IPS-20b (cell line): ENCODE measurements at regions not wholly inside any gene's neighbourhood (a gene's known extent, or its start where the extent isn't known, plus 50 kb on each side); places are given as distances from the start of the nearest gene placed in this dataset.

Source experiments
- H3K27ac ChIP-seq: one replicate; pipeline ENCODE4 v1.5.1; 2013; ENCODE audit warnings: low read length
- H3K27me3 ChIP-seq: 2 replicates; pipeline ENCODE4 v1.6.1; 2013; ENCODE audit warnings: mild to moderate bottlenecking, low read length, inconsistent platforms; ENCODE audit not compliant: insufficient read depth
- H3K36me3 ChIP-seq: 2 replicates; pipeline ENCODE4 v1.6.1; 2013; ENCODE audit warnings: low read depth, mild to moderate bottlenecking, inconsistent platforms, low read length, moderate library complexity; ENCODE audit not compliant: insufficient read depth
- H3K4me1 ChIP-seq: 2 replicates; pipeline ENCODE4 v1.6.1; 2013; ENCODE audit warnings: mild to moderate bottlenecking, control low read depth, inconsistent platforms, low read length, moderate library complexity; ENCODE audit not compliant: insufficient read depth
- H3K4me3 ChIP-seq: 2 replicates; pipeline ENCODE4 v1.5.1; 2013; ENCODE audit warnings: mild to moderate bottlenecking, low read length, inconsistent platforms
- H3K9ac ChIP-seq: 2 replicates; pipeline ENCODE4 v1.6.1; 2013; ENCODE audit warnings: low read depth, mild to moderate bottlenecking, inconsistent platforms, low read length, moderate library complexity
- H3K9me3 ChIP-seq: 2 replicates; pipeline ENCODE4 v1.6.1; 2013; ENCODE audit warnings: mild to moderate bottlenecking, low read depth, low read length, inconsistent platforms; ENCODE audit not compliant: insufficient read depth

DNA sequence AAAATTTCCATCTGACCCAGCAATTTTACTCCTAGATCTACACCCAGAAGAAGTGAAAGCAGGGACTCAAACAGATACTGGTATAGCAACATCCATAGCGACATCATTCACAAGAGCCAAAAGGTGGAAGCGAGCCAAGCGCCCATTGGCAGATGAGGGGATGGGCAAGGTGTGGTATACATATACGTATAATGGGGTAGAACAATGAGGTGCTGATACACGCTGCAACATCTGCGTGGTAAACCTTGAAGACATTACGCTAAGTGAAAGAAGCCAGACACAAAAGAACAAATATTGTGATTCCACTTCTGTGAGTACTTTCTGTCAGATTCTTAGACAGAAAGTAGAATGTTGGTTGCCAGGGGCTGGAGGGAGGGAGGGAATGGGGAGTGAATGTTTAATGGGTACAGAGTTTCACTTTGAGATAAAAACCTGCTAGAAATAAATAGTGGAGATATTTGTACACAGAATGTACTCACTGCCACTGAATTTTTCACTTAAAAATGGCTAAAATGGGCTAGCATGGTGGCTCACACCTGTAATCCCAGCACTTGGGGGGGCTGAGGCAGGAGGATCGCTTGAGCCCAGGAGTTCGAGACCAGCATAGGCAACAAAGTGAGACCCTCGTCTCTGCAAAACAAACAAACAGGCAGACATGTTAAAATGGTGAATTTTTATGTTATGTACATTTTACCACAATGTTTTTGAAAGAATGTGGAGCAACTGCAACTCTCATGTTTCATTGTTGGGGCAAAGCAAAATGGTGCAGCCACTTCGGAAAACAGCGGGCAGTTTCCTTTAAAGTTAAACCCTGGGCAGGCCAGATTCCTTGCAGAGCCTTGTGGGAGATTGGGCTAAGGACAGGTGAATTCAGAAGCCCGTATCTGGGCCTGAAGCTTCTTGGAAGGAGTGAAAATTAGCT, 103.4 kb upstream of the MYCN start:
- H3K27me3 ChIP-seq, result no peaks in the 10 kb centered on the region
- no peak overlapping the region for H3K9ac ChIP-seq
- no peaks in the 10 kb centered on the region for H3K9me3 ChIP-seq
- no peaks in the 10 kb centered on the region for H3K4me1 ChIP-seq
- no peaks in the 10 kb centered on the region for H3K36me3 ChIP-seq
- no peak overlapping the region for H3K4me3 ChIP-seq
- H3K27ac ChIP-seq, result no peak overlapping the region

DNA sequence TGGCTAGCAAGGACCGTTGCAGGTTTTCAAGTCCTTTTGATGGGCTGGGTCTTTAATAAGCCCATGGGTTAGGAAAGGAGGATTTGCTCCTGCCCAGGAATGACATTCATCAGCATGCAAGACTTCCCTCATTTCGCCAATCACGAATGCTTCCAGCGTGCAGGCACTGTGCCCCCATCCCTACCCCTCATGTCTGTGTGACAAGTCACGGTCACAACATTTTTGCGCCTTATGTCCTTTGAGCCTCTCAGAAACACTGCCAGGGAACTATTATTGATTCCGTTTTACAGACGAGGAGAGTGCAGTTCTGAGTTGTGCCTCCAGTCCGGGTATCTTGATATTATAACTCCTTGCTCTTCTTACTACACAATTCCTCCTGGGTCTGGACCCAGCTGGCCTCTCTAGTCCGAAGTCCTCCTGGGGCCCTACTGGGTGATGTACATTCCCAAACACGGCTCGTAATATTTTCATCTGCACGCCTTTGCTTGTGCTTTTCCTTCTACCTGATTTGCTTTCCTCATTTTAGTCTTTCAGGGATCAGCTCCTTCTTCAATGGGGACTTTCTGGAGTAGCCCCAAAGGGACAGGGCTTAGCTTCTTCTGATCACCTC, 101.8 kb upstream of the MYCN start:
- H3K4me3 ChIP-seq, result no peak overlapping the region
- no peak overlapping the region for H3K27ac ChIP-seq

DNA sequence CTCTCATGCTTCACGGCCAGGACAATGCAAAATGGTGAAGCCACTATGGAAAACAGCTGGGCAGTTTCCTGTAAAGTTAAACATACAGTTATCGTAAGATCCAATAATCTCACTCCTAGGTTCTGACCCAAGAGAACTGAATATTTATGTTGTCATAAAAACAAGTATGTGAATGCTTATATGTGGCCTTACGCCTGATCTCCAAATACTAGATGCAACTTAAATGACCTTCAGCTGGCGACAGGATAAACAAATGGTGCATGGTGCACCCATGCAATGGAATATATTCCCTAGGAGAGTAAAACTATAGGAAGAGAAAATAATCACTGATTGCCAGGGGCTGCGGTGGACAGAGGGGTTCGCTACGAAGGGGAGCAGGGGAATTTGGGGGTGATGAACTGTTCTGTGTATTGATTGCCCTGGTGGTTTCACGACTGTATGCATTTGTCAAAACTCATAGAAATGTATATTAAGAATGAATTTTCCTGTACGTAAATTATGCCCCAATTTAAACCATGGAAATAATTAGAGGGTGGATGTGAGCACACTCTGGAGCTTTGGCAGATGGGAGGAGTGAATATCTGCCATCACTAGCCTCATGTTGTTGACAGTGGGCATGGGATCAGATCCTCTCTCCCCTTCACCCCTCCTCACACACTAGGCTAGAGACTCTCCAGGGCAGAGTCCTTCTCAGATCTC, 100.8 kb upstream of the MYCN start:
- H3K27me3 ChIP-seq, result no peaks in the 10 kb centered on the region
- H3K9me3 ChIP-seq, result no peaks in the 10 kb centered on the region
- no peaks in the 10 kb centered on the region for H3K4me1 ChIP-seq

More for the DNA sequence above, 101.8 kb upstream of the MYCN start:
- no peaks in the 10 kb centered on the region for H3K27me3 ChIP-seq
- no peaks in the 10 kb centered on the region for H3K9me3 ChIP-seq
- no peak overlapping the region for H3K9ac ChIP-seq
- no peaks in the 10 kb centered on the region for H3K36me3 ChIP-seq
- no peaks in the 10 kb centered on the region for H3K4me1 ChIP-seq

DNA sequence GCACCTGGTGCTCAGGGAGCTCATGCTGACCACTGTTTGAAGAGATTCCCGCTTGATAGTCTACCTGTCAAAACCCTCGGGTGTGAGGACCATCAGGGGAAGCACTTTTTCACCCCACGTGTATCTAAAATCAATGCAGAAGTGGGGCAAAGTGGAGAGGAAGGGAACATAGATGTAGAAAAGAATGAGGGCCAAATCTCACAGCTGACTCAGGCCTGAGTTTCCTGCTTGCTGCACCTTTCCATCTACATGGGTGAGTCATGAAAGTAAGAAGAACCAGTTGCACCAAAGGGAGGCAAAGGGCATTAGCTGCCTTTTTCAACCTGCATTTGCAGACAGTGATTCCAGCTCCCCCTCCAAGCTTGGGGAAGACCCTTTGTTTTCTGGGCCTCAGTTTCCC, 100.2 kb upstream of the MYCN start:
- Histone ChIP-seq H3K9ac (no peak overlapping the region), H3K36me3 (no peaks in the 10 kb centered on the region), H3K27me3 (no peaks in the 10 kb centered on the region), H3K9me3 (no peaks in the 10 kb centered on the region), H3K4me3 (no peak overlapping the region), H3K27ac (no peak overlapping the region), H3K4me1 (no peaks in the 10 kb centered on the region)

More for the DNA sequence above, 100.8 kb upstream of the MYCN start:
- Histone ChIP-seq H3K4me3 (no peak overlapping the region), H3K27ac (no peak overlapping the region), H3K9ac (no peak overlapping the region), H3K36me3 (no peaks in the 10 kb centered on the region)

DNA sequence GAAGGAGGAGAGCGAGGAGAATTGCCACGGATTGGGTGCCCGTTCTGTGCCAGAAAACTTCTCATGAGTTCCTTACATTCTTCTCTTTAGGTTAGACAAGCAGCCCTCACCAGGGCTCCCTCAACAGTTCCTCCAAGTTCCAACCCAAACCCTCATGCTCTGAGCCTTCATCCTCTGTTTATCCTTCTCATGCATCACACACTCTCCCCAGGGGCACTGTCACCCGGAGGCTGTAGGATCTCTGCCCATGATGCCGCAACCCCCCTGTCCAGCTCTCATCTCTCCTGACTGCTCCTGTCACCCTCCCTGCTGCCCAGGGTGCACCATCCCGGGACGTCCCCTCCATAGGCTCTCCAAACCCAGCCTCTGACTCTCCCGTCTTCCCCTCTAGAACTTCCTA, 99.4 kb upstream of the MYCN start:
- Histone ChIP-seq H3K4me3 (no peak overlapping the region), H3K27ac (no peak overlapping the region), H3K9ac (no peak overlapping the region), H3K9me3 (no peaks in the 10 kb centered on the region), H3K27me3 (no peaks in the 10 kb centered on the region), H3K36me3 (no peaks in the 10 kb centered on the region), H3K4me1 (no peaks in the 10 kb centered on the region)

DNA sequence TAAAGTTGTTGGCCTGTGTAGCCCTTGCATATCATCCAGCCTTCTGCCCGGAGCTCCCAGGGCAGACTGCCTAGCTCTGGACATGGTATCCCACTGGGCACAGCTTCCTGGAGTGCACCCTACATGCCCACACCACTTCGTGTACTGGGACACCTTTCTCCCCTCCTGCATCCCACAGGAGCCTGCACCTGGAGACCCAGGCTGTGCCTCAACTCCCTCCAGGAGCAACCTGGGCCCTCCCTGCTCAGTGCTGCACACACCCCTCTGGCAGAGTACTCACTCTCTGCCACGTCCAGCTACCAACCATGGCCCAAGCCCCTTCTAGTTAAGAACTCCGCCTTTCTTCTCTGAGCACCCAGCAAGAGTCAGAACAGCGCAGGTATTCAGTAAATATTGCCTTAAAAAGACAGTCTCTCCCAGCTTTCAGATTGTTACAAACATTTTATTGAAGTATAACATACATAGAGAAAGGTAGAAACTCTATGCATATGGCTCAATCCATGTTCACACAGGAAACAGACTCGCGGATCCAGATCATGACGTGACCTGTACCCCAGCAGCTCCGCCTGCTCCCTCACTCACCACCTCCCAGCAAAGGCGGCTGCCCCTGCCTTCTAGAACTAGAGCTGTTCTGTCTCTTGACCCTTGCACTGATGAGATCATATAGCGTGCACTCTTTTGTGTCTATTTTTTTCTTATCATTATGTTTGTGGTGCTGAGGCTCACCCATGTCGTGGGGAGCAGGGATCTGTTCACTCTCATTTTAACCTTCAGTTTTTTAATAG, 98.4 kb upstream of the MYCN start:
- no peaks in the 10 kb centered on the region for H3K36me3 ChIP-seq
- H3K27ac ChIP-seq, result no peak overlapping the region
- no peak overlapping the region for H3K9ac ChIP-seq
- H3K27me3 ChIP-seq, result no peaks in the 10 kb centered on the region
- no peaks in the 10 kb centered on the region for H3K9me3 ChIP-seq
- no peak overlapping the region for H3K4me3 ChIP-seq
- H3K4me1 ChIP-seq, result no peaks in the 10 kb centered on the region

DNA sequence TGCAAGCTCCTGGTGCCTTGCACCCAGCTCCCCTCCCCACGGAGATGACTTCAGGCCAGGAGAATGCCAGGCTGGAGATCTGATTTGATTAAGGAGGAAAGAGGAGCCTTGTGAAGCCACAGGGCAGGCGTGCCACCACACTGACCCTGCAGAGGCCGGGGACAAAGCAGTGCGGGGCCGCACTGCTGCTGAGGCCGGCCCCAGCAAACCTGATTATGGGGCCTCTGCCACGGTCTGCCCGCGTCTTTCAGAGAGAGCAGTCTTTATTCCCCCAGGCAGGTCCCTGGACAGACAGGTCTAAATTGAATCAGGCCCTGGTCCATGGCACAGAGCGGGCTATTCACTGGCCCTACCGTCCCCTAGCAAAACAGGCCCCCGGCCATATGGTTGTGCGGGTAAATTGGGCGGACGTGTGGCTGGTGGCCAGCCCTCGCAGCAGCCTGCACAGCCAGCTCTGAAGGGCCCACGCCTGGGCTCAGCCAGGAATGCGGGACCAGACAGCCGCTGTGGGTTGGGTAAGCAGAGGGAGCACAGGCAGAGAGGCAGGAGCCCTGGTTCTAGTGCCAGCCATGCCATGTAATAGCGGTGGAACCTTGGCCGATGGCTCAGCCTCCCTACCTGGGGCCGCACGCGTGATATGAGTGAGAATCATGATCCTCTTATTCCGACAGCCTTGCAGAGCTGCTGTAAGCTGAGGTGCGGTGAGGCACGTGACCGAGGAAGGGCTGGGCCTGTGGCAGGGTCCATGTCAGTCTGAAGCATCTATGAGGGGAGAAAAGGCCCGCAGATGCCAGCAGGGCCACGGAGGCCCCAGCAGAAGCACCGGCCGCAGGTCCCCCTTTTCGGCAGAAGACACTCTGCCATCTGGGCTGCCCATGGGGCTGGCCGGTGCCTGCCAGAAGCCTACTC, 97.3 kb upstream of the MYCN start:
- Histone ChIP-seq H3K27ac (no peak overlapping the region), H3K36me3 (no peaks in the 10 kb centered on the region), H3K9ac (no peak overlapping the region), H3K4me3 (no peak overlapping the region), H3K4me1 (no peaks in the 10 kb centered on the region), H3K27me3 (no peaks in the 10 kb centered on the region), H3K9me3 (no peaks in the 10 kb centered on the region)

DNA sequence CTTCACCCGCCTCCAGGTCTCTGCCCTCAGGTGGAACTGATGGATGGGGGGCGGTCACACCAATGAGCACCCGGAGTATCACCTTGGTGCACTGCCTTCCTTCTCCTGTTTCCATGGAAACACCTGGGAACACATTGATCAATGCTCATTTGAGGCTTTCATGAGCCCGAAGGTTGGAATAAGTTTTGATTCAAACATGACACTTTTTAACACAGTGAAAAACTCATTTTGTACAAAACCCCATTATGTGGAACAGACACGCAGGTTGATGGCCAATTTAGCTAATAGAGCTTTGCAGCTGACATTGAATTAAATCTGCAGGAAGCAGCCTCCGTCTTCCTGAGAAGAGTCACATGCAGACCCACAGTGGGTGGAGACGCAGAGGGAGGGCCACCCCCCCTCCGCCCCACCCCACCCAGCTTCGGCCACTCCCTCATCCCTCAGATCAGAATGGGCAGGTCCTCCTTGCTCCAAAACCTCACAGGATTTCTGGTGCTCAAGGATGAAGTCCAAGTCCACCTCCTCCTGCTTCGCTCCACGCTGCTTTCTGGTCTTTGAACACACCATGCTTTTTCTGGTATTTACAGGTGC, 96.0 kb upstream of the MYCN start:
- H3K4me1 ChIP-seq, result no peaks in the 10 kb centered on the region
- no peak overlapping the region for H3K9ac ChIP-seq
- H3K36me3 ChIP-seq, result no peaks in the 10 kb centered on the region
- H3K4me3 ChIP-seq, result no peak overlapping the region
- H3K9me3 ChIP-seq, result no peaks in the 10 kb centered on the region
- no peak overlapping the region for H3K27ac ChIP-seq
- H3K27me3 ChIP-seq, result no peaks in the 10 kb centered on the region

DNA sequence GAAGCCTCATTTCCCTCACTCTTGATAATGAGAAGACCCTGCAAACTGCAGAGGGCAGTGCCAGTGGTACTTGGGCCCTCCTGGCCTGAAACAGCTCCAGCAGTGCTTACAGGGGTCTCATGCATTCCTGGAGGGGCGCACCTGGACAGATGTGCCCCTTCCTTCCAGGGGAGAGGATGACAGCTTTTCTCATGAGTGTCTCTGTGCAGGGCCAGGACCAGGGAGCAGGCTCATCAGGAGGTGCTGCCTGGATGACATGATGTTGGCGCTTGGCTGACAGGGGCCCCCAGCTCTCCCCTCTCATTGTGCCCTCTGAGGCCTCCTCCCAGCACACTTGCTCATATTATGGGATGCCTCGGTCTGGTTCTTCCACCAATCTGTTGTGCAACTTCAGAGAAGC, 95.1 kb upstream of the MYCN start:
- Histone ChIP-seq H3K9ac (no peak overlapping the region), H3K4me1 (no peaks in the 10 kb centered on the region), H3K27ac (no peak overlapping the region), H3K36me3 (no peaks in the 10 kb centered on the region), H3K4me3 (no peak overlapping the region), H3K27me3 (no peaks in the 10 kb centered on the region), H3K9me3 (no peaks in the 10 kb centered on the region; the same call in 1 of the 2 replicates)

DNA sequence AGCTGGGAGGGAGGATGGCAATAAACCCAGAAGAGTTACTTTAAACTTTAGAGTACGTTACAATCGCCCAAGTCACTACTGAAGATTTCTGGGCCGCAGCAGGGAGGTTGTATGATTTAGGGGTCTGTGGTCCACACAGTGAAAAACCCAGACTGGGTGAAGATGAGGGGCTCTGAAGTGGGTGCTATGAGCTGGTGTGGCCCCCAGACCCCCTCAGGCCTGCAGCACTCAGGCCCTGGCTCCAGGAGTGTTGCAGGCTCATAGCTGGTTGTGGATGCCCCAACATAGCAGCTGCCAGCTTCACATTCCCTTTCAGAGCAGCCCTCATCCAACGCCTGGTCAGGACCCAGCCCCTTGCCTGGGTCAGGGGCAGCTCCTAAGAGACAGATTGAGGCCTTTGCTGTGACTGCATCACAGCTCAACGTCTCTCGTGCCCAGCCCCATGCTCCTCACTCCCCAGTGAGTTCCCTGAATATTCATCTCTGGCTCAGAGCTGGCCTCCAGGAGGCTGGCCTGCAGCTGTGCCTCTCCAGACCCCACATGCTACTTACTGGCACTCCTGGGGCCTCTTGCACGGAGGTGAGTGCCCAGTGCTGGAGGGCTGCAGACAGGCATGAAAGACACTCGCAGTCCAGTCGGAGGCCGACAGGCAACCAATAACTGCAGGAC, 94.5 kb upstream of the MYCN start:
- Histone ChIP-seq H3K27me3 (no peaks in the 10 kb centered on the region), H3K36me3 (no peaks in the 10 kb centered on the region), H3K9ac (no peak overlapping the region), H3K4me3 (no peak overlapping the region), H3K27ac (no peak overlapping the region), H3K9me3 (no peaks in the 10 kb centered on the region; the same call in 1 of the 2 replicates), H3K4me1 (no peaks in the 10 kb centered on the region)
